Suprapubic skin (tissue), 4 donors: ENCODE measurements at regions not wholly inside any gene's neighbourhood (a gene's known extent, or its start where the extent isn't known, plus 50 kb on each side); places are given as distances from the start of the nearest gene placed in this dataset.

Experiments used
- DNase-seq, 2 donors: peaks; one replicate each; pipeline ENCODE4 v3.0.0-alpha.2; 2019; ENCODE audit warnings: low spot score in 2 of 2
- H3K27ac ChIP-seq: fragments of 200-600 bp; sonication (generic); one replicate; pipeline ENCODE4 v1.5.1; 2019
- H3K27me3 ChIP-seq: fragments of 200-600 bp; sonication (generic); one replicate; pipeline ENCODE4 v1.5.1; 2019
- H3K36me3 ChIP-seq: fragments of 200-600 bp; sonication (generic); one replicate; pipeline ENCODE4 v1.5.1; 2019
- H3K4me1 ChIP-seq: fragments of 200-600 bp; sonication (generic); one replicate; pipeline ENCODE4 v1.5.1; 2019
- H3K4me3 ChIP-seq: fragments of 200-600 bp; sonication (generic); one replicate; pipeline ENCODE4 v1.5.1; 2019; ENCODE audit warnings: mild to moderate bottlenecking
- H3K9me3 ChIP-seq: fragments of 200-600 bp; sonication (generic); one replicate; pipeline ENCODE4 v1.5.1; 2019
- EP300 ChIP-seq: sonication (generic); formaldehyde crosslinking; IDR thresholded peaks from one replicate; pipeline ENCODE4 v1.6.1; 2017; ENCODE audit warnings: antibody characterized with exemption
- POLR2A ChIP-seq, 2 donors: fragments of 450-650 bp; IDR thresholded peaks; one replicate each; pipeline ENCODE4 v1.6.1; 2017; ENCODE audit warnings: antibody characterized with exemption in 2 of 2, mild to moderate bottlenecking in 2 of 2, moderate library complexity in 2 of 2
- POLR2AphosphoS5 ChIP-seq, 3 donors: sonication (generic); formaldehyde crosslinking; IDR thresholded peaks; one replicate each; pipeline ENCODE4 v1.6.1; 2017; ENCODE audit warnings: antibody characterized with exemption in 3 of 3
- WGBS: methylation state at CpG from one replicate; pipeline ENCODE4 v1.1.5; 2018; 5-methylcytosine and 5-hydroxymethylcytosine counted together
- TF ChIP-seq, protein P1 (sequence below), 2 donors: fragments of 200-600 bp in 1 of 2; fragments of 450-650 bp in 1 of 2; sonication (generic) in 1 of 2; IDR thresholded peaks; one replicate each; pipeline ENCODE4 v1.5.1; 2016 to 2019; ENCODE audit warnings: antibody characterized with exemption in 2 of 2, mild to moderate bottlenecking in 1 of 2, moderate library complexity in 1 of 2

DNA sequence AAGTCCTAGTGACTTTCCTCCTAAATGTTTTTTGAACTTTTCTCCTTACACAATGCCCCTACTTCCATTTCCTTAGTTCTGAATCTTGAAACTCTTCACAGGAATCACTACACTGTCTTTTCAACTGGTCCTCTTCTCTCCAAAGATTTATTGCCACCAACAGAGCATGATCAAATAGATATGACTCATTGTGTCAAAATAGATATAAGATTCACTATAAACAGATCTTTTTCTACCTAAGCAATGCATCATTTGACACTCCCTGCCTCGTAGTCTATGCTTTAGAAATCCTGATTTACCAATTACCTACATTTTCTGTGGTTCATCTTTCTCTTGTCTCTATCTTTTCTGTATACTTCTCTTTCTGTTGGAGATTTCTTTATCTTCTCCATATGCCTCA is 789.6 kb upstream of the SLIT2 start:
- Histone ChIP-seq H3K9me3 (no peaks in the 10 kb centered on the region), H3K4me3 (no peak overlapping the region), H3K4me1 (no peaks in the 10 kb centered on the region), H3K36me3 (no peaks in the 10 kb centered on the region), H3K27me3 (no peaks in the 10 kb centered on the region), H3K27ac (no peak overlapping the region)
- TF ChIP-seq POLR2A (IDR thresholded peaks at IDR 0.05) (no peak), POLR2AphosphoS5 (IDR thresholded peaks at IDR 0.05) (no peak), EP300 (no peak)
- TF ChIP-seq, protein P1, sequence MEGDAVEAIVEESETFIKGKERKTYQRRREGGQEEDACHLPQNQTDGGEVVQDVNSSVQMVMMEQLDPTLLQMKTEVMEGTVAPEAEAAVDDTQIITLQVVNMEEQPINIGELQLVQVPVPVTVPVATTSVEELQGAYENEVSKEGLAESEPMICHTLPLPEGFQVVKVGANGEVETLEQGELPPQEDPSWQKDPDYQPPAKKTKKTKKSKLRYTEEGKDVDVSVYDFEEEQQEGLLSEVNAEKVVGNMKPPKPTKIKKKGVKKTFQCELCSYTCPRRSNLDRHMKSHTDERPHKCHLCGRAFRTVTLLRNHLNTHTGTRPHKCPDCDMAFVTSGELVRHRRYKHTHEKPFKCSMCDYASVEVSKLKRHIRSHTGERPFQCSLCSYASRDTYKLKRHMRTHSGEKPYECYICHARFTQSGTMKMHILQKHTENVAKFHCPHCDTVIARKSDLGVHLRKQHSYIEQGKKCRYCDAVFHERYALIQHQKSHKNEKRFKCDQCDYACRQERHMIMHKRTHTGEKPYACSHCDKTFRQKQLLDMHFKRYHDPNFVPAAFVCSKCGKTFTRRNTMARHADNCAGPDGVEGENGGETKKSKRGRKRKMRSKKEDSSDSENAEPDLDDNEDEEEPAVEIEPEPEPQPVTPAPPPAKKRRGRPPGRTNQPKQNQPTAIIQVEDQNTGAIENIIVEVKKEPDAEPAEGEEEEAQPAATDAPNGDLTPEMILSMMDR (IDR thresholded peaks at IDR 0.05), result no peak
- DNase-seq, result no peak
- WGBS, result 66% methylated on average over 1 of the region's 1 CpG

DNA sequence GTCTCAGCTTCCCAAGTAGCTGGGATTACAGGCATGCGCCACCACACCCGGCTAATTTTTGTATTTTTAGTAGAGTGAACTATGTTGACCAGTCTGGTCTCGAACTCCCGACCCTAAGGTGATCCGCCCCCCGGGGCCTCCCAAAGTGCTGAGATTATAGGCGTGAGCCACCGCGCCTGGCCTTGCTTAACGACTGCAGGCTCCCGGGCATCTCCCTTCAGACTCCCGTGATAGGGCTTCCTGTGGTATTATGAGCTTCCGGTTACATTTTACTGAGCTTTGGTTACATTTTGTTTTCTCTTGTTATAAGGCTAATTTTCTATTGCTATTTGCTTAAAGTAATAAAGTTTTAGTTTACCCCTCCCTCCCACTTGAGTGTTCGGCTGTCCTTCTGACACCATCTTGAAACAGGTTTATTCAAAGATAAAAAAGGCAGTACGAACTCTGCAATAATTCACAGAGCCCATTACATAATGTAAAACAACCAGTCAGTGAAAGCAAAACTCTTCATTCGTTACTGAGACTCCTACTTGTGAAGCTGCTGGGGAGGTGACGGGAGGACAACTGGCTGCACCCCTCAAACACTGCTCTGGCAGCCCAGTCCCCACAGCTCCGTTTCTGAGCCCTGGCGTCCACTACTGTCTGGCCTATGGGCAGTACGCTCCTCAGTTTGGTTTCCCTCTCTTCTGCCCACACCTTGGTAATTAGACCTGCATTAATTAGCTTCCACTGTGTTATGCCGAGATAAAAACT is 795.7 kb upstream of the SLIT2 start:
- no peak for TF ChIP-seq POLR2A (IDR thresholded peaks at IDR 0.05)
- TF ChIP-seq, protein P1 (IDR thresholded peaks at IDR 0.05), result no peak
- TF ChIP-seq EP300, result no peak
- no peak for TF ChIP-seq POLR2AphosphoS5 (IDR thresholded peaks at IDR 0.05)
- no peak for DNase-seq
- H3K36me3 ChIP-seq, result no peaks in the 10 kb centered on the region
- H3K4me1 ChIP-seq, result no peaks in the 10 kb centered on the region
- H3K4me3 ChIP-seq, result no peak overlapping the region
- no peak overlapping the region for H3K27ac ChIP-seq
- no peaks in the 10 kb centered on the region for H3K27me3 ChIP-seq
- 93% methylated on average over 21 of the region's 21 CpGs for WGBS
- H3K9me3 ChIP-seq, result no peaks in the 10 kb centered on the region

DNA sequence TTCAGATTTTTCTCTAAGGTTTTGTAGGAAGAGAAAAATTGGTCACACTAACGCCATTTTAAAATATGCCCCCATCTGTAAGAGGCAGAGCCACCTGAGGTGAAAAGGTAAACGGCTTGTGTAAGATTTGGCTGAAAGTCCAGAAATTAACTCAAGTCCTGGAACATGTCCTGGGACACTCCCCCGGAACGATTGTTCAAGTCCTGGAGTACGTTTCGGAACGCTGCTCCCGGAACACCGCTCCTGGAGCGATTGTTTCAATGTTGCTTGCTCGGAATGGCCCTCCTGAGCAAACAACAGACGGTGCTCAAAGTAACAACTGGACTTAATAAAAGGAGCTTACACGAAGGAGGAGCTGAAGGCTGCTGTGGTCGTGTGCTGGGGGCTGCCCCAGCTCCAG is 796.5 kb upstream of the SLIT2 start:
- Histone ChIP-seq H3K36me3 (no peaks in the 10 kb centered on the region), H3K27me3 (no peaks in the 10 kb centered on the region), H3K9me3 (no peaks in the 10 kb centered on the region), H3K4me1 (no peaks in the 10 kb centered on the region), H3K4me3 (no peak overlapping the region), H3K27ac (no peak overlapping the region)
- no peak for DNase-seq
- WGBS, result 80% methylated on average over 14 of the region's 14 CpGs
- TF ChIP-seq POLR2AphosphoS5 (IDR thresholded peaks at IDR 0.05) (no peak), POLR2A (IDR thresholded peaks at IDR 0.05) (no peak), EP300 (no peak)
- TF ChIP-seq, protein P1 (IDR thresholded peaks at IDR 0.05), result no peak

DNA sequence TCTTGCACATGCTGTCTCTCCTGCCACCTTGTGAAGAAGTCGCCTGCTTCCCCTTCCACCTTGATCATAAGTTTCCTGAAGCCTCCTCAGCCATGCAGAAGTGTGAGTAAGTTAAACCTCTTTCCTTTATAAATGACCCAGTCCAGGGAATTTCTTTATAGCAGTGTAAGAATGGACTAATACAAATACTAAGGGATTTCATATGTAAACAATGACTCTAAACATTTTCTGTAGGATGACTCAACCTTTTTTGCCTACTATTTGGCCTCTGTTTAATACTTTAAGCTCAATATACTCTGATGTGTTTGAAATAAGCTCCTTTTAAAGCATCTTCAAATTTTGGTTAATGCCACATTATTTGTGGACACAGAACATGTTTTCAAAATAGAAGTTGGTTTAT is 813.5 kb upstream of the SLIT2 start:
- 77% methylated on average over 1 of the region's 1 CpG for whole genome bisulfite sequencing
- no peak overlapping the region for H3K27ac ChIP-seq

DNA sequence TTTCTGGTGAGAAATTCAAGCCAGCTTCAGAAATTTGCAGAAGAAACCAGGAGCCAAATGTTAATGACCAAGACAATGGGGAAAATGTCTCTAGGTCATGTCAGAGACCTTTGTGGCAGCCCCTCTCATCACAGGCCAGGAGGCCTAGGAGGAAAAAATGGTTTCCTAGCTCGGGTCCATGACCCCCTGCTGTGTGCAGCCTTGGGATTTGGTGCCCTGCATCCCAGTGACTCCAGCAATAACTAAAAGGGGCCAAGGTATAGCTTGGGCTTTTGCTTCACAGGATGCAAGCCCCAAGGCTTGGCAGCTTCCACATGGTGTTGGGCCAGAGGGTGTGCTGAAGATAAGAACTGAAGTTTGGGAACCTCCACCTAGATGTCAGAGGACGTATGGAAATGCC is 814.7 kb upstream of the SLIT2 start:
- H3K4me3 ChIP-seq, result no peak overlapping the region
- no peak overlapping the region for H3K27ac ChIP-seq
- H3K4me1 ChIP-seq, result no peaks in the 10 kb centered on the region
- H3K27me3 ChIP-seq, result no peaks in the 10 kb centered on the region
- 68% methylated on average over 2 of the region's 2 CpGs for WGBS
- no peaks in the 10 kb centered on the region for H3K36me3 ChIP-seq
- no peak for DNase-seq
- peaks cover 4% of the 10 kb centered on the region for H3K9me3 ChIP-seq
- TF ChIP-seq EP300, result no peak
- TF ChIP-seq, protein P1 (IDR thresholded peaks at IDR 0.05), result no peak
- TF ChIP-seq POLR2A (IDR thresholded peaks at IDR 0.05), result no peak
- TF ChIP-seq POLR2AphosphoS5 (IDR thresholded peaks at IDR 0.05), result no peak

More for the DNA sequence above, 813.5 kb upstream of the SLIT2 start:
- H3K36me3 ChIP-seq, result no peaks in the 10 kb centered on the region
- TF ChIP-seq POLR2A (IDR thresholded peaks at IDR 0.05) (no peak), EP300 (no peak), POLR2AphosphoS5 (IDR thresholded peaks at IDR 0.05) (no peak)
- TF ChIP-seq, protein P1 (IDR thresholded peaks at IDR 0.05), result no peak
- no peaks in the 10 kb centered on the region for H3K4me1 ChIP-seq
- no peak for DNase-seq
- H3K4me3 ChIP-seq, result no peak overlapping the region
- peaks cover 4% of the 10 kb centered on the region for H3K9me3 ChIP-seq
- no peaks in the 10 kb centered on the region for H3K27me3 ChIP-seq
